GM18873 (cell line): ENCODE measurements at regions not wholly inside any gene's neighbourhood (a gene's known extent, or its start where the extent isn't known, plus 50 kb on each side); places are given as distances from the start of the nearest gene placed in this dataset.

Experiments
- ATAC-seq: cut with Tn5 transposase; IDR thresholded peaks from one replicate; pipeline ENCODE4 v1.9.1; 2021; ENCODE audit warnings: mild to moderate bottlenecking, moderate library complexity, moderate number of reproducible peaks; ENCODE audit not compliant: unreplicated experiment, low FRiP score

DNA sequence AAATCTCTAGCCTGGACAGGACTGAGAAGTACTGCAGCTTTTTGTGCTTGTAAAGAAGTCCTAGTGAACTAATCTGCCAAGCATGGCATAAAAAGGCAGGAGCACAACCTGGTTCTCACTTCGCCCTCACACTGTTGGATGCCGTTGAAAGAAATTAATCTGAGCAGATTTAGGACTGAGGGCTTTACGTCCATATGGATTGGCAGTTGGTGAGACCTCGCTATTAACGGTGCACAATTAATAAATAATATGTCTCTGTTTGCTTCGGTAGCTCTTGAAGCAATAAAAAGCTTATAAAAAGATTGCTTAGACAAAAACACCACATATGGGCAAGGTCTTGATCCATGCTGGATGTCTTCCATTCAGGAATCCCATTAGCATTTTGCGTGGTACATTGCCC, 185.6 kb upstream of the EPHA7 start:
- ATAC-seq: no peak

DNA sequence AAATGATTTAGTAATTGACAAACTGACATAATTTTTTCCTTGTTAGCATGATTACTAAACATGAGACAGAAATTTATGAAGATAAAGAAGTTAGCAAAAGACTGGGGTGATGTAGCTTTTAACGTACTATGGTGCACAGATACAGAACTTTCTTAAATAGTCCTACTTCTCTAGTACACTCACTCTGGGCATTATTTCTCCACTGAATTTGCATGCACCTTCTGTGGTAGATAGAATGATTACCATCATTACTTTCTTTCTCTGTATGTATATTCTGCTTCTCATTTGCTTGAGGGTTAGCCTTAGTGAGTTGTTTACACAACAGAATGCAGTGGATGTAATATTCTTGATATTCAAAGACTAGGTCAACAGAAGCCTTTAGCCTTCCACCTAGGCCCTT, 173.1 kb upstream of the EPHA7 start:
- ATAC-seq: no peak

DNA sequence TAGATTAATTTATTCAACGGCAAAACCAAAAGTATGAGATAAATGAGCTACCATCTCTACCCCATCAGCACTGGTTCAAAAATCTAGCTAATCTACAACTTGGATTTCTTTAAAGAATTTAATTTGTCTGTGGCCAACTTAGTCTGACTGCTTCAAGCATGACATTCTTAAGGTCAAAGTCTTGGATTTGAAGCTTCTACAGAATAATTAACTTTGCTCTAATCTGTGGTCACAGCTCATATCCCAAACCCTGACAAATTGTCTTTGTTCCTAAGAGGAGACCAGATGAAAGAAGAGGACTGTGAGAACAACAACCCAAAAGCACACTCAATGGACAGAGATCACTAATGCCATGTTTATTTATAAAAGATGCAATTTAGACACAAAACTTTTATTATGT, 166.9 kb upstream of the EPHA7 start:
- no peak for ATAC-seq

- no peak for ATAC-seq
These were observed 164.9 kb upstream of the EPHA7 start for GRCh38 chr6:93584300-93584699.

- ATAC-seq: no peak
These were observed 162.0 kb upstream of the EPHA7 start for GRCh38 chr6:93581371-93581770.

GRCh38 chr6:93580446-93580845, 161.1 kb upstream of the EPHA7 start:
- no peak for ATAC-seq

DNA sequence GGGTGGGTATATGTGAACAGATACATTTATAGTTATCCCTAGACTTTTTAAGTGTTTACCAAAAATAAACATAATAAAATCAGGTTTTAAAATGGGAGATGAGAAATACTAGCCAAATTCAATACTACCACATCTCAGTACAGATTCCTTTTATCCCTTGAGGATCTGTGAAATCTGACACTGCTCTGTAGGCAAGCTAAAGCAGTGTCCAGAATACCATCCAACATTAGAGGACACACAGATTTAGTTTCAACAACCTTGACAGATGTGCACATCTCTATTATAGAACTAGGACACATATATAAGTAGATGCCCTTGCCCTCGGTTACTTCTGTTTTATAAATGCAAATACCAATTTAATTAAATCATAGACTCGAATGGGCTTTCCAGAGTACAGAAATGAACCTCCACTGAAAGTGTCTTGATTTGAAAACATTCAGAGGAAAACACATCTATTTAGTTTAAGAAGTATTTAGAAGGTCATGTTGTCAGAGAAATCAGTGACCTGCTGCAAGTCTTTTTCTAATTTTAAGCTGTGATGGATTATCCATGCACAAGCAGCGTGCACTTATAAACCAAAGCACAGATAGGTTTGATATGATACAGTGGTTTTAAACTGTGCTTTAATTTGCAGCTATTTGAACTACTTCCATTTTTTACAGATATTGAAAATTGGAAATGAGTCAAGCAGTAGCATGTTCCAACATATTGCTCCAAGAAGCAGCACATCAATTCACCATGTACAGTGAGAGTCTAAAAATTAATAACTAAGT, 156.3 kb upstream of the EPHA7 start:
- no peak for ATAC-seq

- no peak for ATAC-seq
These were observed 154.9 kb upstream of the EPHA7 start for GRCh38 chr6:93574299-93574698.

- no peak for ATAC-seq
These were observed 152.0 kb upstream of the EPHA7 start for GRCh38 chr6:93571346-93571745.

DNA sequence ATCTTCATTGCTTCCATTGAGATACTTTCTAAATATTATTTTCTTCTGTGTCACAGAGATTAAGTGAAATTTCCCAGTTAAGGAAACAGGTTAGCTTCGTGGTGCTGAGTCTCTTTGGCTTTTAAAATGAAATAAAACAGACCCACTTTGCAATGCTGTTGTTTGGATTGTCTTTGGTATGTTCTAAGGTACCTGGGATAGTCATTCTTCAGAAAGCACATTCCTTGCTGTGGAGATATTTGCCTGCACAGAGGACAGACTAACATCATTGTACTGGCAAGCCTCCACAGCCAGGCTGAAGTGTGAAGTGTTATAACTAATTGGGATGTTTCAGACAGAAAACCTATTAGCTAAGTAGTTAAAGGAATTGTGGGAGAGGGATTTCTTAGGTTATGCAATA, 148.8 kb upstream of the EPHA7 start:
- no peak for ATAC-seq

- no peak for ATAC-seq
These were observed 147.8 kb upstream of the EPHA7 start for GRCh38 chr6:93567164-93567563.

DNA sequence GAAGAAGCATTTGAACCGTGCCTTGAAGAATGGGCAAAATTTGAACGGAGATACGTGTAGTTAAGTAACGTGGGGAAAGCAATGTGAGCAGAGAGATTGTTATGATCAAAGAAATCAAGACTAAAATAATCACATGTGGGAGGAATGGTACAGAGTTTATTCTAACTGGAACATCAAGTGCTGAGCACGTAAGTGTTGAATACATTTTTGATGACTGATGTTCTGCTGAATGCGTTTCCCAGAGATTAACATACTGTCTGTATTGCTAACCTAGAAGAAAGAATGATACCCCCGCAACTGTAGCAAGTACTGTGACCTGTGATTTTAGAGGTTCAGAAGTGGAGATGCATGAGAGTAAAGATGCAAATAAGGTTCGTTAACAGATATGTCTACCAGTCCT, 146.9 kb upstream of the EPHA7 start:
- ATAC-seq: no peak

GRCh38 chr6:93562582-93562981, 143.2 kb upstream of the EPHA7 start:
- no peak for ATAC-seq

- ATAC-seq: no peak
These were observed 135.9 kb upstream of the EPHA7 start for GRCh38 chr6:93555292-93555691.

- ATAC-seq: no peak
These were observed 134.7 kb upstream of the EPHA7 start for GRCh38 chr6:93554018-93554417.

- ATAC-seq: no peak
These were observed 131.4 kb upstream of the EPHA7 start for GRCh38 chr6:93550551-93551276.

- no peak for ATAC-seq
These were observed 130.5 kb upstream of the EPHA7 start for GRCh38 chr6:93549868-93550267.

DNA sequence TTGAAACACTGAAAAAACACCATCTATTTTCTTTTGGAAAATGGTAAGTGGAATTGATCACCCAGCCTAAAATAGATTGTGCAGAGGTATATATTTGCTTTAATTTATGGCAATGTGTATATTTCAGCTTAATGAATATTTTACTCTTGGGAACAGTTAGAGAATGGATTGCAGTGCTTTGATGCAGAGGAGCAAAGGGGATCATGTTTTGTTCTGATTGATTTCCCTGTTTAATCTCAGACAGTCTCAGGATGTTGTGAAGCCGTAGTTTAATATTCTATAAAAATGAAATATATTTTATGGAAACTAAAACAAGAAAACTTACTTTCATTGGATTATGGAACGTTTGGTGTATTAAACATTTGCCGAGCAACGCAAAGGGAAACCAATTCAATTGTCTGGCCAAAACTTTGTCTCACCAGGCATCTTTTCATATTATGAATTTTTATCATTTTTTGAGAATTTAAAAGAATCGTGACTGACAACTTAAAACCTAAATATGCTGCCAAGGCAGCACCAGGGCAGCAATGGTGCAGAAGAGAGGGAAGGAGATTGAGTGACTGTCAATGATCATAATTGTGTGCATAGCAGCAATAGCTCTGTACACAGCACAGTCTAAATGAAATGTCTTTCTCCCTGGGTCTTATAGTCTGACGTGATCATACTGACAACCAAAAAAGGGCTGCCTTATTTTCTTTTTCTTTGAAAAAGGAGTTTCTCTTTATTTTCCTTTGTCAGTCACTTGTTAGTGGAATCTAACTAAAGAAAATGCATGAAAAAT, 105.5 kb upstream of the EPHA7 start:
- ATAC-seq: no peak

DNA sequence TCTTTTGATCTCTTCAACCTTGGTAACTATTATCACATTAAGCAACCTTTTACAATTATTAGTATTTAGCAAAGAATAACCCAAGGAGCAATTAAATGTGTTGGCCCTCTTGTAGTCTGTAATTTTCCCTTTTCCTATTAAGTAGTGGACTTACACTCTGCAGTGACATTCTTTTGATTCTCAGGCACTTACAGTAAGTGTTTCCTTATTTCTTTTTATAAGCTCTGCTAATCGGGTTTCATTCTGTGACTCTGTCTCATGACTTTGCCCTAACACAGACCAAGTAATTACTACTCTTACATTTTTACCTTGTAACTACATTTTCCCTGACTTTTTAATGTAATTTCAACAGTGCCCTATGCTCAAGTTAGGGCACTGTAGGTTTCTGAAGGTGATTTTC, 104.0 kb upstream of the EPHA7 start:
- no peak for ATAC-seq

DNA sequence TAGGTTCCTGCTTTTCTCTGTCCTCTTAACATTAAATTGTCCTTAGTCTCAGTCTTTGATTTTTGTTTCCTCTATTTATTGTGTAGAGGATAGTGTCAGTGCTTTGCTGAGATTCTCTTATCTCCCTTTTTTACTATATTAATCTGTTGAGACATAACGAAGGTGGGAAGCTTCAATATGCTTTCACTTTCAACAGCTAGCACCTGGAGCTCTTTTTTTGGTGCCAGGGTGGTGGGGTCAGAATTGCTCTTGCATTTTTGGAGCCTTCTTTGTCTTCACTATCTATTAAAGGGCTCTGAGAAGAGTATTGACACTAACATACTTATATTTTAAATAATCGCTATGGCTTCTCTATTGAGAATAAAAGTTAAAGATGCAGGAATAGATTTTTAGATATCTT, 97.1 kb upstream of the EPHA7 start:
- ATAC-seq: no peak

- ATAC-seq: no peak
These were observed 96.4 kb upstream of the EPHA7 start for GRCh38 chr6:93515736-93516135.
